ENCODE measurements at regions not wholly inside any gene's neighbourhood (a gene's known extent, or its start where the extent isn't known, plus 50 kb on each side); places are given as distances from the start of the nearest gene placed in this dataset.

DNA sequence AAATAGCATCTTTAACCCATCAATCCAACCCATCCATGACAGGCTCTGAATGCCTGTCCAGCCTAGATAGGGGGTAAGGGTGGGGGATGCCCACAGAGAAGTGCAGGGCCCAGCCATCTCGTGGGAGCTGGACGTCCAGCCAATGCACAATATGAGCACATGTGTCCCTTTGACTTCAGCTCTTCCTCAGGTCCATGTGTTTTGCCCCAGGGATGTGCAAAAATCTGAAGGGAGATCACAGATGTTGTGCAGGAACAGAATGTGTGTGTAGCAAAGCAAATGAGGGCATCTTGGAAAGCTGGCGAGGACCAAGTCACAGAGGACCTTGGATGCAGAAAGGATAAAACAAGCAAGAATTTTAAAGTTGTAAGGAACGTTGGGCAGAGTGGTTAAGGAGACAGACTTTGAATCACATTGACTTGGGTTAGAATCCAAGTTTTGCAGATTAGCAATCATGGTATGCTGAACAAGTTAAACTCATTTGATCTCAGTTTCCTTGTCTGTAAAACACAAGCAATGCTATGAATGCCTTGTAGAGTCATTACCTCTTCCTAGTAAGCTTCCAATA lies 104.5 kb downstream of the TTC32 start:
- H3F3A ChIP-seq (ENCODE audit: insufficient read depth, low read length) = no peaks in the 10 kb centered on the region
- TF ChIP-seq EZH2 (optimal IDR thresholded peaks at IDR 0.05; ENCODE audit: low read depth, low read length) (no peak), EZH2phosphoT487 (IDR thresholded peaks at IDR 0.05; ENCODE audit: low read length) (no peak)
- TF ChIP-seq, protein P1, sequence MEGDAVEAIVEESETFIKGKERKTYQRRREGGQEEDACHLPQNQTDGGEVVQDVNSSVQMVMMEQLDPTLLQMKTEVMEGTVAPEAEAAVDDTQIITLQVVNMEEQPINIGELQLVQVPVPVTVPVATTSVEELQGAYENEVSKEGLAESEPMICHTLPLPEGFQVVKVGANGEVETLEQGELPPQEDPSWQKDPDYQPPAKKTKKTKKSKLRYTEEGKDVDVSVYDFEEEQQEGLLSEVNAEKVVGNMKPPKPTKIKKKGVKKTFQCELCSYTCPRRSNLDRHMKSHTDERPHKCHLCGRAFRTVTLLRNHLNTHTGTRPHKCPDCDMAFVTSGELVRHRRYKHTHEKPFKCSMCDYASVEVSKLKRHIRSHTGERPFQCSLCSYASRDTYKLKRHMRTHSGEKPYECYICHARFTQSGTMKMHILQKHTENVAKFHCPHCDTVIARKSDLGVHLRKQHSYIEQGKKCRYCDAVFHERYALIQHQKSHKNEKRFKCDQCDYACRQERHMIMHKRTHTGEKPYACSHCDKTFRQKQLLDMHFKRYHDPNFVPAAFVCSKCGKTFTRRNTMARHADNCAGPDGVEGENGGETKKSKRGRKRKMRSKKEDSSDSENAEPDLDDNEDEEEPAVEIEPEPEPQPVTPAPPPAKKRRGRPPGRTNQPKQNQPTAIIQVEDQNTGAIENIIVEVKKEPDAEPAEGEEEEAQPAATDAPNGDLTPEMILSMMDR (IDR thresholded peaks at IDR 0.05; ENCODE audit: low read length) = no peak
- no peak overlapping the region for H3K4me2 ChIP-seq (ENCODE audit: low read depth, low read length)
- H2AFZ ChIP-seq (ENCODE audit: low read length) = no peak overlapping the region
- no peaks in the 10 kb centered on the region for H3K9me3 ChIP-seq (replicated peaks; ENCODE audit: insufficient read depth, low read length)
- H3K9me2 ChIP-seq (replicated peaks; ENCODE audit: insufficient read depth, low read length) = no peaks in the 10 kb centered on the region
- no peaks in the 10 kb centered on the region for H3K4me1 ChIP-seq (ENCODE audit: low read length)
- H3K79me2 ChIP-seq (ENCODE audit: low read length) = no peaks in the 10 kb centered on the region
- DNase-seq = no peak
- H3K27me3 ChIP-seq (replicated peaks; ENCODE audit: insufficient read depth, low read length) = no peaks in the 10 kb centered on the region
- no peak overlapping the region for H3K27ac ChIP-seq (ENCODE audit: low read length)
- no peaks in the 10 kb centered on the region for H4K20me1 ChIP-seq (ENCODE audit: insufficient read depth, low read length)
- H3K4me3 ChIP-seq (ENCODE audit: low read length) = no peak overlapping the region
- H3K9ac ChIP-seq (ENCODE audit: low read length) = no peak overlapping the region
- no peaks in the 10 kb centered on the region for H3K36me3 ChIP-seq (replicated peaks; ENCODE audit: insufficient read depth, low read length)

DNA sequence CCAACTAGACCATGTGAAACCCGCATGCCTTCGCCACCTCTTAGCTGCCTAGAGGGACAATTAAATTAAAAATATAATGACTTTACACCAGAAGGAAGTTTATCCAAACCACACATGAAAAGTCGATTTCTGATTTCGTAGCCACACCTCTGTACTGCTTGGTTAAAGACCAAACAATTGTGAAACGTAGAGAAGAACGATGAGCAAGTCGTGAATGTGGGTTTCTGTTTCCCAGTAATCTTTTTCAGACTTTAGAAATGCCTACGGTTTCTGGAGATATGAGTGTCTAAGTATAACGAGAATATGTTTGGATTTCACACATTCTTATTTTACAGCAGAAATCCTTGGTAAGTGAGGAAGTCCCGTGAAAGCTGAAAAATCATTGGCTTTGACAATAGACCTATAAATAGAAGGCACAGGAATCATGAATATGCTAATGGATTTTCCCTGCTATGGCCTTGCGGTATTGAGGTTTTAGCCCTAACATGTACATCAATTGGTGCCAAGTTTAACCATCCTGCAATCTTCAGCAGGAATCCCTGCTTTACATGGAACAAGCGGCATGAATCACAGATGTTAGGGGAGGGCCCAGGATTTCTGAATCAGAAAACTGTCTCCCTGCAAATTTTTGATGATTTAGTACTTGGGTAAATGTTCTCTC lies 105.6 kb downstream of the TTC32 start:
- Histone ChIP-seq H2AFZ (ENCODE audit: low read length) (no peak overlapping the region), H3K27ac (ENCODE audit: low read length) (no peak overlapping the region), H3F3A (ENCODE audit: insufficient read depth, low read length) (no peaks in the 10 kb centered on the region), H3K9me2 (replicated peaks; ENCODE audit: insufficient read depth, low read length) (no peaks in the 10 kb centered on the region), H3K4me3 (ENCODE audit: low read length) (no peak overlapping the region), H3K36me3 (replicated peaks; ENCODE audit: insufficient read depth, low read length) (no peaks in the 10 kb centered on the region), H3K9me3 (replicated peaks; ENCODE audit: insufficient read depth, low read length) (no peaks in the 10 kb centered on the region), H3K9ac (ENCODE audit: low read length) (no peak overlapping the region), H3K79me2 (ENCODE audit: low read length) (no peaks in the 10 kb centered on the region), H4K20me1 (ENCODE audit: insufficient read depth, low read length) (no peaks in the 10 kb centered on the region), H3K4me1 (ENCODE audit: low read length) (no peaks in the 10 kb centered on the region), H3K4me2 (ENCODE audit: low read depth, low read length) (no peak overlapping the region), H3K27me3 (replicated peaks; ENCODE audit: insufficient read depth, low read length) (no peaks in the 10 kb centered on the region)
- TF ChIP-seq, protein P1 (IDR thresholded peaks at IDR 0.05; ENCODE audit: low read length) = no peak
- TF ChIP-seq EZH2phosphoT487 (IDR thresholded peaks at IDR 0.05; ENCODE audit: low read length) = no peak
- no peak for TF ChIP-seq EZH2 (optimal IDR thresholded peaks at IDR 0.05; ENCODE audit: low read depth, low read length)
- DNase-seq = no peak

DNA sequence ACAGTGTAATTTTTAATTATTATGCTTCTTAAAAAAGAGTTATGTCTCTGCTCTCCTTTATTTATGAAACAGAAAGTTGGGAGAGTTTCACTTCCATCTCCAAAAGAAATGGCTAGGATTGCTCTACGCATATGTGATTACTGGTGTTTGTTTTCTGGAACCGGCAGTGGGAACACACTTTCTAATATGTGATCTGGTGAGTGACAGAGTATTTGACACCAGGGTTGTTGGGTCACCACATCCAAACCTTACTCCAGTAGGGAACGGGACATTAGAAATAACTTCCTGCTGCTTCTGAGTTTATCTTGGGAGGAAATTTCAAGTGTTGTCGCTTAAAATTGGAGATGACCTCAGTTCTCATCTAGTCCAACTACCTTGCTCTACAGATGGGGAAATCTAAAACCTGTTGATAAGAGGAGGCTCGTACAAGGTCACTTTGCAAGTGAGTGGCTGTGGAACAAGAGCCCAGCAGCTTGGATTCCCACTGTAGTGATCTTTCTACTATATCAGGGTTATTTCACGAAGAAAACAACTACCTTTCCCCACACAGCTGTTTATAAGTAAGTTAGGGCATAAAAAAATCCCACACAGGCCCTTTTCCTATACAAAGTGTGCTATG lies 108.5 kb downstream of the TTC32 start:
- TF ChIP-seq EZH2 (optimal IDR thresholded peaks at IDR 0.05; ENCODE audit: low read depth, low read length) = no peak
- TF ChIP-seq, protein P1 (IDR thresholded peaks at IDR 0.05; ENCODE audit: low read length) = no peak
- no peak for TF ChIP-seq EZH2phosphoT487 (IDR thresholded peaks at IDR 0.05; ENCODE audit: low read length)
- H3K9ac ChIP-seq (ENCODE audit: low read length) = no peak overlapping the region
- H3K4me3 ChIP-seq (ENCODE audit: low read length) = no peak overlapping the region
- no peaks in the 10 kb centered on the region for H3K27me3 ChIP-seq (replicated peaks; ENCODE audit: insufficient read depth, low read length)
- H3K4me1 ChIP-seq (ENCODE audit: low read length) = no peaks in the 10 kb centered on the region
- H4K20me1 ChIP-seq (ENCODE audit: insufficient read depth, low read length) = no peaks in the 10 kb centered on the region
- no peak overlapping the region for H2AFZ ChIP-seq (ENCODE audit: low read length)
- H3K27ac ChIP-seq (ENCODE audit: low read length) = no peak overlapping the region
- H3K36me3 ChIP-seq (replicated peaks; ENCODE audit: insufficient read depth, low read length) = no peaks in the 10 kb centered on the region
- H3K4me2 ChIP-seq (ENCODE audit: low read depth, low read length) = no peak overlapping the region
- H3K9me2 ChIP-seq (replicated peaks; ENCODE audit: insufficient read depth, low read length) = no peaks in the 10 kb centered on the region
- H3K79me2 ChIP-seq (ENCODE audit: low read length) = no peaks in the 10 kb centered on the region
- no peak for DNase-seq
- no peaks in the 10 kb centered on the region for H3F3A ChIP-seq (ENCODE audit: insufficient read depth, low read length)
- no peaks in the 10 kb centered on the region for H3K9me3 ChIP-seq (replicated peaks; ENCODE audit: insufficient read depth, low read length)

All from MM.1S (cell line).